ENCODE measurements at regions not wholly inside any gene's neighbourhood (a gene's known extent, or its start where the extent isn't known, plus 50 kb on each side); places are given as distances from the start of the nearest gene placed in this dataset.
"Not testable (repeated sequence)": the region's sequence is repeated elsewhere in the genome, so short reads cannot be mapped to it uniquely, and the experiment has no call there.

- POLR2A ChIA-PET: no interaction called here
Measured at GRCh38 chr1:14392859-14393365, 205.6 kb upstream of the KAZN start.

GRCh38 chr1:14396100-14396499, 202.4 kb upstream of the KAZN start:
- CTCF ChIA-PET: no interaction called here
- H3K4me1 ChIP-seq (ENCODE audit: insufficient read depth, low read length): no peaks in the 10 kb centered on the region
- no peak overlapping the region for H3K27ac ChIP-seq (ENCODE audit: low read depth, low read length)
- POLR2A ChIA-PET: no interaction called here
- H3K9me3 ChIP-seq (ENCODE audit: low read length): no peaks in the 10 kb centered on the region
- H3K4me3 Mint-ChIP-seq: no peak overlapping the region
- H3K4me1 Mint-ChIP-seq: no peaks in the 10 kb centered on the region
- no peaks in the 10 kb centered on the region for H3K27me3 ChIP-seq (ENCODE audit: insufficient read depth, low read length, poor library complexity, severe bottlenecking)
- H3K27me3 Mint-ChIP-seq: peaks cover 5 to 14% of the 10 kb centered on the region in 2 donors
- H3K36me3 Mint-ChIP-seq: no peaks in the 10 kb centered on the region
- H3K27ac Mint-ChIP-seq: no peak overlapping the region
- DNase-seq: no peak
- H3K36me3 ChIP-seq (ENCODE audit: insufficient read depth, low read length): no peaks in the 10 kb centered on the region
- H3K4me3 ChIP-seq (ENCODE audit: low read length): no peak overlapping the region
- peaks cover 0 to 4% (median 2%) of the 10 kb centered on the region in 5 donors for H3K9me3 Mint-ChIP-seq

More at GRCh38 chr1:14392859-14393365, 205.6 kb upstream of the KAZN start:
- Histone ChIP-seq H3K27me3 (ENCODE audit: insufficient read depth, low read length, poor library complexity, severe bottlenecking) (no peaks in the 10 kb centered on the region), H3K9me3 (ENCODE audit: low read length) (no peaks in the 10 kb centered on the region), H3K27ac (ENCODE audit: low read depth, low read length) (no peak overlapping the region), H3K4me3 (ENCODE audit: low read length) (no peak overlapping the region), H3K36me3 (ENCODE audit: insufficient read depth, low read length) (no peaks in the 10 kb centered on the region), H3K4me1 (ENCODE audit: insufficient read depth, low read length) (no peaks in the 10 kb centered on the region)
- Mint-ChIP-seq H3K4me1 (no peaks in the 10 kb centered on the region), H3K36me3 (no peaks in the 10 kb centered on the region), H3K27me3 (peaks cover 3 to 7% of the 10 kb centered on the region in 2 donors), H3K4me3 (no peak overlapping the region), H3K9me3 (peaks cover 2 to 17% (median 7%) of the 10 kb centered on the region in 5 donors), H3K27ac (no peak overlapping the region)
- DNase-seq: no peak
- CTCF ChIA-PET: no interaction called here

- Histone ChIP-seq H3K4me1 (ENCODE audit: insufficient read depth, low read length) (no peaks in the 10 kb centered on the region), H3K27me3 (ENCODE audit: insufficient read depth, low read length, poor library complexity, severe bottlenecking) (no peaks in the 10 kb centered on the region), H3K27ac (ENCODE audit: low read depth, low read length) (no peak overlapping the region), H3K4me3 (ENCODE audit: low read length) (no peak overlapping the region), H3K36me3 (ENCODE audit: insufficient read depth, low read length) (no peaks in the 10 kb centered on the region), H3K9me3 (ENCODE audit: low read length) (no peaks in the 10 kb centered on the region)
- H3K36me3 Mint-ChIP-seq: no peaks in the 10 kb centered on the region
- ChIA-PET CTCF (no interaction called here), POLR2A (no interaction called here)
- H3K27me3 Mint-ChIP-seq: peaks cover 4 to 8% of the 10 kb centered on the region in 2 donors
- no peaks in the 10 kb centered on the region for H3K4me1 Mint-ChIP-seq
- no peak overlapping the region for H3K4me3 Mint-ChIP-seq
- no peaks in the 10 kb centered on the region for H3K9me3 Mint-ChIP-seq
- no peak overlapping the region for H3K27ac Mint-ChIP-seq
- DNase-seq: no peak
Measured at GRCh38 chr1:14403961-14404645, 194.4 kb upstream of the KAZN start.

GRCh38 chr1:14404862-14405301, 193.6 kb upstream of the KAZN start:
- Histone ChIP-seq H3K27me3 (ENCODE audit: insufficient read depth, low read length, poor library complexity, severe bottlenecking) (no peaks in the 10 kb centered on the region), H3K4me1 (ENCODE audit: insufficient read depth, low read length) (no peaks in the 10 kb centered on the region), H3K36me3 (ENCODE audit: insufficient read depth, low read length) (no peaks in the 10 kb centered on the region), H3K9me3 (ENCODE audit: low read length) (no peaks in the 10 kb centered on the region), H3K4me3 (ENCODE audit: low read length) (no peak overlapping the region), H3K27ac (ENCODE audit: low read depth, low read length) (no peak overlapping the region)
- ChIA-PET CTCF (no interaction called here), POLR2A (no interaction called here)
- H3K27me3 Mint-ChIP-seq: peaks cover 3 to 8% of the 10 kb centered on the region in 2 donors
- no peaks in the 10 kb centered on the region for H3K36me3 Mint-ChIP-seq
- H3K9me3 Mint-ChIP-seq: no peaks in the 10 kb centered on the region
- H3K4me3 Mint-ChIP-seq: no peak overlapping the region
- no peak for DNase-seq
- H3K27ac Mint-ChIP-seq: no peak overlapping the region
- no peaks in the 10 kb centered on the region for H3K4me1 Mint-ChIP-seq

- Mint-ChIP-seq H3K27me3 (peaks cover 4 to 10% of the 10 kb centered on the region in 2 donors), H3K9me3 (peaks cover 0 to 2% (median 0%) of the 10 kb centered on the region in 5 donors), H3K27ac (no peak overlapping the region), H3K4me3 (no peak overlapping the region), H3K36me3 (no peaks in the 10 kb centered on the region), H3K4me1 (no peaks in the 10 kb centered on the region)
- Histone ChIP-seq H3K4me3 (ENCODE audit: low read length) (no peak overlapping the region), H3K4me1 (ENCODE audit: insufficient read depth, low read length) (no peaks in the 10 kb centered on the region), H3K27ac (ENCODE audit: low read depth, low read length) (no peak overlapping the region), H3K36me3 (ENCODE audit: insufficient read depth, low read length) (no peaks in the 10 kb centered on the region), H3K27me3 (ENCODE audit: insufficient read depth, low read length, poor library complexity, severe bottlenecking) (no peaks in the 10 kb centered on the region), H3K9me3 (ENCODE audit: low read length) (no peaks in the 10 kb centered on the region)
- POLR2A ChIA-PET: no interaction called here
- CTCF ChIA-PET: no interaction called here
- no peak for DNase-seq
Measured at GRCh38 chr1:14412235-14412634, 186.2 kb upstream of the KAZN start.

- Mint-ChIP-seq H3K4me3 (no peak overlapping the region), H3K9me3 (peaks cover 0 to 2% (median 0%) of the 10 kb centered on the region in 5 donors), H3K4me1 (no peaks in the 10 kb centered on the region), H3K36me3 (no peaks in the 10 kb centered on the region), H3K27me3 (peaks cover 1 to 7% of the 10 kb centered on the region in 2 donors), H3K27ac (no peak overlapping the region)
- no peak for DNase-seq
- Histone ChIP-seq H3K27ac (ENCODE audit: low read depth, low read length) (no peak overlapping the region), H3K4me3 (ENCODE audit: low read length) (no peak overlapping the region), H3K36me3 (ENCODE audit: insufficient read depth, low read length) (no peaks in the 10 kb centered on the region), H3K4me1 (ENCODE audit: insufficient read depth, low read length) (no peaks in the 10 kb centered on the region), H3K27me3 (ENCODE audit: insufficient read depth, low read length, poor library complexity, severe bottlenecking) (no peaks in the 10 kb centered on the region), H3K9me3 (ENCODE audit: low read length) (no peaks in the 10 kb centered on the region)
- CTCF ChIA-PET: no interaction called here
- POLR2A ChIA-PET: no interaction called here
Measured at GRCh38 chr1:14413819-14414490, 184.5 kb upstream of the KAZN start.

GRCh38 chr1:14415396-14415795, 183.1 kb upstream of the KAZN start:
- Mint-ChIP-seq H3K27ac (no peak overlapping the region), H3K9me3 (peaks cover 0 to 2% (median 0%) of the 10 kb centered on the region in 5 donors), H3K36me3 (no peaks in the 10 kb centered on the region), H3K27me3 (peaks cover under 1 to 3% of the 10 kb centered on the region in 2 donors), H3K4me1 (no peaks in the 10 kb centered on the region), H3K4me3 (no peak overlapping the region)
- CTCF ChIA-PET: no interaction called here
- no peak overlapping the region for H3K4me3 ChIP-seq (ENCODE audit: low read length)
- POLR2A ChIA-PET: no interaction called here
- no peaks in the 10 kb centered on the region for H3K36me3 ChIP-seq (ENCODE audit: insufficient read depth, low read length)
- no peaks in the 10 kb centered on the region for H3K9me3 ChIP-seq (ENCODE audit: low read length)
- no peak overlapping the region for H3K27ac ChIP-seq (ENCODE audit: low read depth, low read length)
- no peaks in the 10 kb centered on the region for H3K4me1 ChIP-seq (ENCODE audit: insufficient read depth, low read length)
- DNase-seq: no peak
- H3K27me3 ChIP-seq (ENCODE audit: insufficient read depth, low read length, poor library complexity, severe bottlenecking): no peaks in the 10 kb centered on the region

GRCh38 chr1:14419778-14420218, 178.7 kb upstream of the KAZN start:
- CTCF ChIA-PET; POLR2A ChIA-PET; H3K4me3 ChIP-seq (ENCODE audit: low read length); H3K27ac Mint-ChIP-seq; H3K36me3 ChIP-seq (ENCODE audit: insufficient read depth, low read length); H3K9me3 Mint-ChIP-seq; H3K4me1 ChIP-seq (ENCODE audit: insufficient read depth, low read length); H3K27ac ChIP-seq (ENCODE audit: low read depth, low read length); H3K9me3 ChIP-seq (ENCODE audit: low read length); DNase-seq; H3K4me3 Mint-ChIP-seq; H3K27me3 Mint-ChIP-seq; H3K27me3 ChIP-seq (ENCODE audit: insufficient read depth, low read length, poor library complexity, severe bottlenecking); H3K4me1 Mint-ChIP-seq; H3K36me3 Mint-ChIP-seq: not testable (repeated sequence)
